NCI-H526 treated with DMSO at 0.1 percent for 48 hours (cell line): ENCODE measurements at regions not wholly inside any gene's neighbourhood (a gene's known extent, or its start where the extent isn't known, plus 50 kb on each side); places are given as distances from the start of the nearest gene placed in this dataset.
"Not testable (repeated sequence)": the region's sequence is repeated elsewhere in the genome, so short reads cannot be mapped to it uniquely, and the experiment has no call there.

Experiments
- DNase-seq: peaks from one replicate; lab custom pipeline; 2025; lab: John Stamatoyannopoulos, UW

- DNase-seq: no peak
Measured at GRCh38 chr11:43135966-43136534, 175.7 kb upstream of the API5 start.

- no peak for DNase-seq
Measured at GRCh38 chr11:43138621-43139140, 173.1 kb upstream of the API5 start.

GRCh38 chr11:43145653-43146052, 166.1 kb upstream of the API5 start:
- no peak for DNase-seq

- no peak for DNase-seq
Measured at GRCh38 chr11:43150697-43151096, 161.1 kb upstream of the API5 start.

GRCh38 chr11:43164831-43165230, 147.0 kb upstream of the API5 start:
- no peak for DNase-seq

- not testable (repeated sequence) for DNase-seq
Measured at GRCh38 chr11:43165393-43165792, 146.4 kb upstream of the API5 start.

GRCh38 chr11:43168241-43168640, 143.6 kb upstream of the API5 start:
- DNase-seq: not testable (repeated sequence)

GRCh38 chr11:43172477-43172876, 139.3 kb upstream of the API5 start:
- no peak for DNase-seq

- no peak for DNase-seq
Measured at GRCh38 chr11:43177975-43178374, 133.8 kb upstream of the API5 start.

GRCh38 chr11:43194459-43194858, 117.3 kb upstream of the API5 start:
- DNase-seq: not testable (repeated sequence)

GRCh38 chr11:43197379-43197778, 114.4 kb upstream of the API5 start:
- DNase-seq: no peak

GRCh38 chr11:43200031-43200430, 111.8 kb upstream of the API5 start:
- DNase-seq: no peak

GRCh38 chr11:43212279-43212678, 99.5 kb upstream of the API5 start:
- no peak for DNase-seq

GRCh38 chr11:43214471-43214870, 97.3 kb upstream of the API5 start:
- no peak for DNase-seq

GRCh38 chr11:43217849-43218248, 93.9 kb upstream of the API5 start:
- DNase-seq: no peak

- no peak for DNase-seq
Measured at GRCh38 chr11:43222215-43222614, 89.6 kb upstream of the API5 start.

GRCh38 chr11:43223026-43223425, 88.8 kb upstream of the API5 start:
- no peak for DNase-seq

- no peak for DNase-seq
Measured at GRCh38 chr11:43234881-43235280, 76.9 kb upstream of the API5 start.

- no peak for DNase-seq
Measured at GRCh38 chr11:43238341-43238740, 73.5 kb upstream of the API5 start.

- no peak for DNase-seq
Measured at GRCh38 chr11:43239791-43240190, 72.0 kb upstream of the API5 start.

GRCh38 chr11:43242401-43242800, 69.4 kb upstream of the API5 start:
- DNase-seq: no peak

- DNase-seq: no peak
Measured at GRCh38 chr11:43243927-43244326, 67.9 kb upstream of the API5 start.

GRCh38 chr11:43245466-43245865, 66.3 kb upstream of the API5 start:
- no peak for DNase-seq

- DNase-seq: no peak
Measured at GRCh38 chr11:43250309-43250708, 61.5 kb upstream of the API5 start.
